Islet of Langerhans (tissue), 1 donor: ENCODE measurements at regions not wholly inside any gene's neighbourhood (a gene's known extent, or its start where the extent isn't known, plus 50 kb on each side); places are given as distances from the start of the nearest gene placed in this dataset.

Experiments
- FAIRE-seq: peaks from one replicate; lab custom pipeline; 2011; peaks lifted over from hg19 to GRCh38; lab: Jason Lieb, UNC

DNA sequence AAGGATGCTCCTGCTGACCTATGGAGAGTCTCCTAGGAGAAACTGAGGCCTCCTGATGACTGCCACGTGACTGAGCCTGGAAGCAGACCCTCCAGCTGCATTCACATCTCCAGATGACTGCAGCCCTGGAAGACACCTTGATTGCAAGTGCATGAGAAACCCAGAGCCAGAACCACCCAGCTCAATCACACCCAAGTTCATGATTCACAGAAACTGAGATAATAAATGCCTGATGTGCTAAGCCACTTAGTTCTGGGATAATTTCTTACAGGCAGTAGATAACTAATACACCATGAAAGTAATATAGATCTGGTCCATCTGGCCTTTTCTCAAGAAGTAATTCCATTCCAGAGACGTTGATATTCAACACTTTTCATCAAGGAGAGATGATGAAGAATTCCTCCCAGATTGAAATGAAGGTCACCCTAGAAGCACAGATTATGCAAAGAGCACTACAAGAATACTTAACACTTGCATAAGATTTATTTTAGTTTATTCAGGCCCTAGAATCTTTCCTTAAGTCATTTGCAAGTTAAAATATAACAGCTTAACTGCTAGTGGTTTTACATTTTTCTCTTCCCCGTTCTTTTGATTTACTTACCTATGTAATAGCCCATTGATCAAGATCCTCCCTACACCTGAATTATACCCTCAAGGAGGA, 208.2 kb upstream of the INHBA start:
- FAIRE-seq, result no peak

DNA sequence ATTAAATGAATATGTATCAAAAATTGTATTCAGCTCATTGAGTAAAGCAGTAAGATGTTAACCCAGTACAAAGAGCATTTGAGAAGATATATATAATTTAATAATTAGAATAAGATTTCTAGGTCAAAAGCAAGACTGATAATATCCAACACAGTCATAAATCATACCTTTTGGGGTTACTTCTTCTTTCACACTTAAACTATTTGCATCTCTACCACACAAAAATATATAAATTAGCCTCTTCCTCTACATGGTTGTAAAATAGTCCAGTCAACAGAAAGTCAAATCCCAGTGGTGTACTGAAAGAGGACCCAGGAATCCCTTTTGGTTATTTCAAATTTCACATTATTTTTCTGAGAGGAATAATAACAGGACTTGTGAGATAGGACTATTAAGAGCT, 204.6 kb upstream of the INHBA start:
- no peak for FAIRE-seq

DNA sequence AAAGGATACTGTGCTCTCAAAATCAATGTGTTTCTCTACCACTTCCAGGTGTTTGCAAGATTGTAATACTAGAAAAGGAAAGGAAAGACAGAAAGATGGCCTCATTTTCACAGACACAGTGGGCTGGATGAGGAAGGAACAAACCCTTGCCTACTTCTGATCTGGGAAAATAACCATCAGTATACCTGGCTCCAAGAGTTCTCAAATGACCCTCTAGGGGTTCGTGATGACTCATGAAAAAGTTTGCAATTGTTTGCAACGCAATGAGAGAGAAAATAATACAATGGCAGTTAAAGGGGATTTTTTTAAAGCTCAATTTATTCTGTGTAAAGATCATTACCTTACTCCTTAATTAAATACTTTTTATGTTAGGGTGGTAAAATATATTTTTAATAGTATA, 197.6 kb upstream of the INHBA start:
- FAIRE-seq, result no peak

DNA sequence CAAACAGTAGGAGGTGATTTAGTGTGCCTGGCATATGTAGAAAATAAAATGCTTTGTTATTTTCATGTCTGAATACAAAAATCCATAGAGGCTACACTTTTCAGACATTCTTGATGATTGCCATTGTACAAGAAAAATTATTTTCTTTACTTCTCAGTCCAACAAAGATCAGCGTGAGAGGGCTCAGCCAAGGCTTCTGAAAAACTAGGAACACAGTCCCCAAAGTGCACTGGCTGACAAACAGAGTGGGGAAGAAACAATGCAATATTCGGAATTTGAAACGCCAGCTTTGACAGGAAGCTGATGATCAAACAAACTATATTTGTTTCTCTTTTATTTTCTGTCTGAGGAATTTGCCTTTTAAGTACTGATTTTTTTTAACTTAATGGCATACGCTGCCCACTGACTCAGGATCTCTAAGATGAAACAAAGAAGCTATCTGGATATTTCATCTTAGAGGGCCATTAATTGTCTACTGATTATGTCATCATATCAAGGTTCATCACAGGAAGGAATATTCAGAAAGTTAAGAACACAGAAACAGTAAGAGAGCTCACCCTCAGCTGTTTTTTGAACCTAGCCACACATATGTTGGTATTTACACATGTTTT, 197.0 kb upstream of the INHBA start:
- FAIRE-seq, result no peak

DNA sequence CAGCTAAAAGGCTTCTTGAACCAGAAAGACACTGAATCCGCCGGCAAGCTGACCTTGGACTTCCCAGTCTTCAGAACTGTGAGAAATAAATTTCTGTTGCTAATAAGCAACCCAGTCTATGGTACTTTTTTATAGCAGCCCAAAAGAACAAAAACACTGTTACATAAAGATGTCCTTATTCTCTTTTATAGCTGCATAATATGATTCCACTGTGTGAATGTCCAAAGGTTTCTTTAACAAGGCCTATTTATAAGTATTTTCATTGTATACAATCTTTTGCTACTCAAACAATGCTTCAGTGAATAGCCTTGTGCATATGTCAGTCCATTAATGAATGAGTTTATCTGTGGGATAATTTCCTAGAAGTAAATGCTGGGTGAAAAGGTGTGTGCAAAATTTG, 190.8 kb upstream of the INHBA start:
- no peak for FAIRE-seq

DNA sequence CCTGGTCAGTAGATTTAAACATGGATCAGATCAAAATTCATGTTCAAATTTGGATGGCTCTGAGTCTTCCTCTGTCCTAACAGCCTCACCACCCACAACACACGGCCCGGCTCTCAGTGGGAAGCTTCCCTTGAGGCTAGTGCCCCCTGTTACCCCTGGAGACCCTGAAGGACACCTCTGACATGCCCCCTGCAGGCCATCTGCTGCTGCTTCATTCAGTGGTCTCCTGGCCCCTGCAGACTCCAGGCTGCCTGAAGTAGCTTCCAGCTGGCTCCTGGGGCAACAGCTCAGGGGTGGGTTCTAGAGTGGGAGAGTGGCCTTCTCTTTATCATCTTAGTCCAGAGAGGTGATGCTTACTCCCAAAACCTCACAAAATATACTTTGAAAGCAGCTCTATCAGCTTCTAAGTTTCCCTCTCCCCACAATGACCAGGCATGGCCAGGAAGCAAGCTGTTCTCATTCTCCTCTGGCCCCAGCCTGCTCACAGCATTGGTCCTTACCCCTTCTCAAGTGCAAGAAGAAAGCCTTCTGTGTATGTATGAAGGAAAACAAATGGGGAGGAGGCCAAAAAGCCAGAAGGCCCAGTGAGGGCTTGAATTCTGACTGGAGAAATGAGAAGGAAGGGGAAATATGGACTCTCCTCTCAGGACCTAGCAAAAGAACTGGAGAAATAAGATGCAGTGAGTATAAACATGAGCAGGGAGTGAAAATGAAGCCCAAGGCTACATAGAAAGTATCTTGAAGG, 189.6 kb upstream of the INHBA start:
- no peak for FAIRE-seq

DNA sequence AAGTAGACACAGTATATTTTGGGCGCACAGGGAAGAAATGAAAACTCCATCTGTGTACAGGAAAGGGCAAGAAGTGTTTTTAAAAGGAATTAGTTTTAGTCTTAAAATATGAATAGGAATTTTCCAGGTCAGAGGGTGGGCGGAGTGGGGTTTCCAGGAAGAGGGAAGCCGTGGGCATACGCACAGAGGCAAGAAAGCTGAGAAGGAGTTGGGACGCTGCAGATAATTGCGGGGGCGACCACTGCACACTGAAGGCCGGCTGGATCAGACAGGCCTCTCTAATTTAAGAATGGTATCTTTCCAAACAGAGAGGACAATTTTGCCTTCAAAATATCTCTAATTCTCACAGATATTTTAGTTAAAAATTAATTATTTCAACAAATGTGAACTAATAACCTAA, 189.1 kb upstream of the INHBA start:
- no peak for FAIRE-seq

DNA sequence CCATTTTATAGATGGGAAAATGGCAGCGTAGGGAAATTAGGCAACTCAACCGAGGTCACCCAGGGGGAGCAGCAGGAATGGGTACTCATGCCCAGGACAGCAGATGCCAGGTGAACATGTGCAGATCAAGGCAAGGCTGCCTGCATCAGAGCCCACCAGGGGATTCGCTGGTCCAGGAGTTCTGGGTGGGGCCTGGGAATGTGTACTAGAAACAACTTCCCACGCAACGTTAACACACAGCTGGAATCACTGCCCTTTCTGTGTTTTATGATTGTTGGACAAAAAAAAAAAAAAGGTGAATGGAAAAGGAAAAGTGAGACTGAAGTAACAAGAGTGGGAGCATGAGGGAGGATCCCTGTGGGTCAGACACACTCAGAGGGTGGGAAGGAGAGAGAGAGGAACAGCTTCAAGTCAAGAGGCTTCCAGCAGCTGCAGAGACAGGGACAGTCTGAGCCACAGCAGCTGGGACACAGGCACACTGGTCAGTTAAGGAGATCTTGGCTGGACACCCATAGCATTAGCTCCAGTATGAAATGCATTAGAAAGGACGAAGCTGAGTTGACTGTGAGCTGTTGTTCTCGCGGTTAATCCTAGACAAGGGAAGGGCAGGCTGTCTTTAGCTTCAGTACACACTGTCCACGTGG, 187.9 kb upstream of the INHBA start:
- no peak for FAIRE-seq

DNA sequence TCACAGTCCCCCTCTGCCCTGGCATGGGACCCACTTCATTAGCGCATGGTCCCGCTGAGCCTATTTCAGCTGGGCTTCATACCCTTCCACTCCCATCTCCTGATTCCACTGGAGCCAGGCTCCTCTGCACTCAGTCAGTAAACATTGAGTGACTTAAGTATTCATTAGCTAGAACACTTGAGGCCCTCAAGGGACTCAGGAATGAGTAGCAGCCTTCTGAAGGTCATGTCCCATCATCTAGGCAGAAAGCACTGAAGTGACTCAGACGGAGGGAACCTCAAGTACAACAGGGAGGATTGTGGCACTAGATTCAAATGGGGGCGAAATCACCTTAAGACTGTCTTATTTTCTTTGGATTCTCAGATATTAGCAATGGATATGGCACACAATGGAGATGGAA, 186.6 kb upstream of the INHBA start:
- no peak for FAIRE-seq

DNA sequence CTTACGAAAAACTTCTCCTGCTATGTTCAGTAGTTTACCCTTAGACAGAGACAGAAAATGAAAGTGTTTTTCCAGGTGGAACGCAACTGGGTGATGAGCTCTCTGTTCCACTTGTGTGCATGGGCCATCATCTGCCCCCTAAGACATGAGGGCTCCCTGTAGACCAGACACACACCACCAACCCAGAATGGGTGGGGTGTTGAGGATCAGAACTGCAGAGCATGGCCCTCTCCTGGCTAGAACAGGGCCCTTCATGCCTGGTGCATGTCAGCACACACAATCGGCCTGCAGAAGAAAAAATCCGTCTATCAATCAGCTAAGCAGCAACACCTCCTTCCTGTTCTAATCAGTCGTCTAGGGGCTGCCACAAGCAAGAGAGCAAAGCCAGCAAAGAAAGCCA, 186.2 kb upstream of the INHBA start:
- no peak for FAIRE-seq

DNA sequence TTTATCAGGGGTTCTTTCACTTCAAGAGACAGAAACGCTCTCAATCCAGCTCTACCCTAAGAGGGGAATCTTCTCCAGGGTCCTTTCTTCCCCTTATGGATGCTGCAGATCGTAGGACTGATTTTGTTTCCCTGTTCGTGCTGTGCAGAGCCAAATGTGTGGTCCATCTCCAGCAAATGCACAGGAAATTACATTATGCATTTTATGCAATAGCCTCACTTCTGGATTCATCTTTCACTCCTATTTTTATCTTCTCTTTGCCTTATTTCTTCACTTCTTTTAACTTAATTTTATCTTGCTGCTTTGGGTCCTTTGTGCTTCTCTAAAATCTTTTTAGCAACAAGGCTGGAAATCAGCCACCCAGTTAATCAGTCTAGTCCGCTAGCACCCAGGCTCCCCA, 184.5 kb upstream of the INHBA start:
- no peak for FAIRE-seq

DNA sequence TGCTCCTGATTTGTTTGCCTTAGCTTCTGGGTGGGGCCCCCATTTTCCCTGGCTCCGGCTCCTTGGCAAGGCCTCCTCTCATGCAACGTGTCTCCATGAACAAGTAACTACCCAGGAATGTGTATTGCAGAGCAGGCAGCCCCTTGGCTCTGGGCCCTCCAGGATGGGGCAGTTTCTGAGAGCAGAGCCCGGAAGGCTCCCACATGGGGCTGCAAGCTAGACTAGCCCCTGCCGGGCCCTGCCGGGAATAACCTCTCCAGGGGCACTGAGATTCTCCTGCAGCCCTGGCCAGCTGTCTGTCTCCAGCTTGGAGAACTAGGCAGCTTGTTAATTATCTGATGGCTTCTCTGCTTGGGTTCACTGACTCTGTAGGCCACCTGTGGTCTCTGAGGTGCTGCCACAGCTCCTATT, 184.0 kb upstream of the INHBA start:
- FAIRE-seq, result no peak

DNA sequence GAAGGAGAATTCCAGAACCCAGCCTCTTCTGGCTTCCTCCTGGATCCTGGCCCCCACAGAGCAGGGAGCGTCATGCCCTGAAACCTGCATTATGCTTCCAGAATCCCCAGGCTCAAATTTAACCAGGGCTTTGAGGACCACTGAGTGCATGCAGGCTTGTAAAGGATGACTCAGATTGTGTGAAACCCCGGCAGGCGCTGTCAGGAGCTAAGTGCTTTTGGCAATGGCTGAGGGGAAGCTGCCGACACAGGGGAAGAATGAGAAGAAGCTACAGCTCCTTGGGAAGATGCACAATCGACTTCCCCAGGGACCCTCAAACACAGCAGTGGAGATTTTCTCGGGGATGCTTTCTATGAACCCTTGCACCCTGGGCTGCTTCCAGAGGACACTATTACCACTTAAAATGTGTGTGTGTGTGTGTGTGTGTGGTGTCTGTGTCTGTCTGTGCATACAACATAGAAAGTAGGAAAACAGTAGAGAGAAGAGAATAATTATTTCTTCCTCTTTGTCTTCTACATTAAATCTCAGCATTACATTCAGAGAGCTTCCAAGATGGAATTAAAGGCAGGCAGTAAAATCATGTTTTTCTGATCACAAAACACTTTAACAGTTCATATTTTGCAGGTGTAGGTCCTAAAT, 183.5 kb upstream of the INHBA start:
- FAIRE-seq, result no peak

DNA sequence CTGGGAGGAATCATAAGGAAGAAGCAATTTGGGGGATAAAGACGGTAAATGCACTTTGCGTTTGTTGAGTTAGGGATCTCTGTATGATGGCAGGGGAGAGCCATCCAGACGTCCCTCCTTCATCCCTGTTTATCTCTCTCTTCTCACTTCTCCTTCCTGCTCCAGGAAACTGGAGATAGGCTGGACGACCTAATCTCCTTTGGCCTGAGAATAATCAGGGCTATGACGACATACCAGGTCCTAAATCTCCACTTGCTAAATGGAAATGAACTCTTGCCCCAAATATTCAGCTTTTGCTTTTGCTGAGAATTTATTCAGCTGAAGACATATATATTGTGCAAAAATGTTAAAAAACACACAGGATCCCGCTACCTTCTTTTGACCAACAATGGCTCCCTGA, 182.9 kb upstream of the INHBA start:
- no peak for FAIRE-seq

DNA sequence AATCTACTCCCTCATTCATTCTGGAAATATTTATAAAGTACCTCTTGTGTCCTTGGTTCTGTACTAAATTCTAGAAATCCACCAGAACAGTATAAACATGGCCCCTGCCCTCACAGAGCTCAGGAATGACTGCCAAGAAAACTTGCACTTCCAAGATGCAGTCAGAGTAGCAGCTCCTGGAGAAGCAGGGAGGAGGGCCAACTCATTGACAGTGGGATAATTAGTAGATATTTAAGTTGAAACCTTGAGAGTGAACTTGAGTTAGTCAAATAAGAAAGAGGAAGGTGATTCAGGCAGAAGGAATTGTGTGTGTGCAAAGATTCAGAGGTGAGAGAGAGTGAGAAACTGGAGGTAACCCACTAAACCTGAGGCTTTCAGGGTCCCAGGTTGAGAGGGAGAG, 182.2 kb upstream of the INHBA start:
- no peak for FAIRE-seq

DNA sequence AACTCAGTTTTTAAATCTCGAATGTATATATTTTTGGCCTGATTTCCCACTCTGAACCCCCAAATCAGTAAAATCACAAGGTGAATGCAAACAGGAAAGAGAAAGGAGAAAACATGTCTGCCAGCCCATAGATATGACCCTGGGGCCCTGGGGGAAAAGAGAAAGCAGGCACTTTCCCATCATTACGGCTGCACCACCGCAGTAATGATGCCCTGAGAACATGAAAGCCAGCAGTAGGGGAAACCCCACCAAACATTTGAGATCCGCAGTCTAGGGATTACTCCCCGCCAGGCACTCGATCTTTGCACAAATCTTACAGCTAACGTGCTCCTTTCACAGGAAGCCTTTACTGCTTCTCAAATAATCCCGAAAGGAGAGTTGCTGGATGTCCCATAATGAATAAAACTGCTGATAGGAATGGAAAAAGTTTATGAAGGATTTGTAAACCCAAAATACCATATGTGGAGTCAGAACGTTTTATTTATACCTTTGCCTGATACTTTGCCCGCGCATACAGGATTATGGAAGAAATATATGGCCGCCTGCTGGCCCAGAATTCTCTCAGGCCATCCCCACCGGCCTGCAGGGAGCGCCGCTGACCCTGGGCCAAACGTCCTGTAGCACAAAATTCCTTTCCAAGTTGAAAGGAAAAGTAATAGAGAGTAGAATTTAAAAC, 180.0 kb upstream of the INHBA start:
- no peak for FAIRE-seq

DNA sequence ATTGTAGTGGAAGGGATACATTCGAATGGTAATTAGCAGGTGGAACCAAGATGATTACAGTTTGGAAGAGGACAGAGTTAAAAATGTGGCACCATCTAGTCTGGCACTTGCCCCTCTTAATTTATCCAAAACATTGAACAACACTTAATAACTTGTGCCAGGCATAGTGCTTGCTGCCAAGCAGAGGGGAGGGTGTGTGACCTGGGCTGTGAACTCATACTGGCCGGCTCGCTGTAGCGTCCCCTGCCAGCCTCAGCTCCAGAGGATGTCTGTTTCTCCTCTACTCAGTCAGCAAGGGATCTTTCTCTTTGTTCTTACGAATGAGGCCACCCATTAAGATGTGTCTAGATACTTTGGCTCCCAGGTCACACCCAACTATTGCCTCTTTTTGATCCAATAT, 179.4 kb upstream of the INHBA start:
- no peak for FAIRE-seq

DNA sequence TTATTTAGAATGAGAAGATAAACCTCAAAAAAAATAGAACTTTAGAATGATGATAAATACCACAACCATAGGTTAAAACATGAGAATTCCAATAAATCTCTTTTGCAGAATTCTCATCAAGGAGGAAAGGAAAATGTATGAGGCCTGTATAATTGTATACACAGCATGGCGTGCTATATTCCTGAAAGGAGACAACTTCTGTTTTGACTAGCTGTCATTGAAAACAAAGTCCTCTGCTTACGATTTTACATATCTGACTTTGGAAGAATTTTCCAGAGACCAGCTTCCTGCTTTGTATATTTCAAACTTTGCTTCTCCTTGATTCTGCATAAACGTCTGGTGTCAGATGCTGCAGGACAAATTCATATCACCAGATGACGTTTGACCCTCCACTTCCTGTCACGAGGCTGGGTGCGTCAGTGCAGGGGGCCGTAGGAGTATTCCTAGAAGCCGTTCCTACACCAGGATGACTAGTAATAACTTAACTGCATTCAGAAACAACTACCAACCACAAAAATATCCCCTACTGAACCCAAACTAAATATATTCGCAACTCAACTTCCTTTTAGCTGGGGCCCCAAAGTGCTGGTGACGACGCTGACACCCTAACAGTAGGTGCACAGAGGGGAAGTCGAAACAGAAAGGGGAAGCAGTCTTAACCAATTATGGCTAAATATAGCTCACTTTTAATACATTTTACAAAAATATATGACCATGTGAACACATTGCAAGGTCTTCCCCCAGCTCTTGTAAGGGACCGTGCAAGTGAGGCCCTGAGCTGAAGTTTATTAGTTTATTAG, 178.6 kb upstream of the INHBA start:
- no peak for FAIRE-seq

DNA sequence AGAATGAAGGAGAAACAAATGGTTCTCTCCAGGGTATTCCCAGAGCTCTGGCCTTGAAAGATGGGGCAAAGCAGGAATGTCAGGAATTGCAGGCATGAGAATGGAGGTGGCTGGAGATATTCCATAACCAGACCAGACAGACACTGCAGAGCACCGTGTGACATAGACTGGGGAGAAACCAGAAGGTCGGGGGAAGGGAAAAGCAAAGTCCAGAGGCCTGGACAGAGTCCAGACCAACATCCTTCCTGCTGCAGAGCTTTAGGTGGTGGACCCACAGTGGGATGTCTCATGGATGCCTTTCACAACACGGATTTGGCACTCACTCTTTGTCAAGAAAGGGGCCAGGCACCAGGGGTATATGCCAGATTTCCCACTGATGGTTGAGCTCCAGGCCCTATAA, 177.2 kb upstream of the INHBA start:
- FAIRE-seq, result no peak

DNA sequence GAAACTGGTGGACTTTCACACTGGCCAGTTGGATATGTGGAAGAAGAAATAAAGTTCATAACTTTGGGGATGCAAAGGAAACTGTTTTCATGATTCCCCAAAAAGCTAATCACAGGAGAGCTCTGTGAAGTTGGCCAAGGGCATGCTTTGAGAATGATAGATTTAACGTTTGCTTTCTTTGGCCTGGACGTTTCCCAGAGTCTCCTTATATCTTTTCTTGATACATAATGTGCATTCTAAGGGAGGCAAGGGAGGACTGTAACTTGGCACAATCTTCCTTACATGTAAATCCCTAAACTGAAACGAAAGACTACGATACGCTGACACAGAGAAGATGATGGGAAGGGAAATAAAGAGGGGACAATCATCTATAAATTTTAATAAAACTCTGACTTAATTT, 176.5 kb upstream of the INHBA start:
- no peak for FAIRE-seq
